ENCODE measurements at regions not wholly inside any gene's neighbourhood (a gene's known extent, or its start where the extent isn't known, plus 50 kb on each side); places are given as distances from the start of the nearest gene placed in this dataset.

- TF ChIP-seq POLR2A (IDR thresholded peaks at IDR 0.05) (no peak), CTCF (IDR thresholded peaks at IDR 0.05) (no peak)
Observed at GRCh38 chr13:55029280-55029679, 2000.7 kb downstream of the OLFM4 start.

All from Peyer's patch (tissue), 4 donors.